ENCODE measurements at regions not wholly inside any gene's neighbourhood (a gene's known extent, or its start where the extent isn't known, plus 50 kb on each side); places are given as distances from the start of the nearest gene placed in this dataset. TPM values are rescaled to one million over a fixed set of nuclear protein-coding genes. Genes with fewer than 3 reads are reported as not detected.

DNA sequence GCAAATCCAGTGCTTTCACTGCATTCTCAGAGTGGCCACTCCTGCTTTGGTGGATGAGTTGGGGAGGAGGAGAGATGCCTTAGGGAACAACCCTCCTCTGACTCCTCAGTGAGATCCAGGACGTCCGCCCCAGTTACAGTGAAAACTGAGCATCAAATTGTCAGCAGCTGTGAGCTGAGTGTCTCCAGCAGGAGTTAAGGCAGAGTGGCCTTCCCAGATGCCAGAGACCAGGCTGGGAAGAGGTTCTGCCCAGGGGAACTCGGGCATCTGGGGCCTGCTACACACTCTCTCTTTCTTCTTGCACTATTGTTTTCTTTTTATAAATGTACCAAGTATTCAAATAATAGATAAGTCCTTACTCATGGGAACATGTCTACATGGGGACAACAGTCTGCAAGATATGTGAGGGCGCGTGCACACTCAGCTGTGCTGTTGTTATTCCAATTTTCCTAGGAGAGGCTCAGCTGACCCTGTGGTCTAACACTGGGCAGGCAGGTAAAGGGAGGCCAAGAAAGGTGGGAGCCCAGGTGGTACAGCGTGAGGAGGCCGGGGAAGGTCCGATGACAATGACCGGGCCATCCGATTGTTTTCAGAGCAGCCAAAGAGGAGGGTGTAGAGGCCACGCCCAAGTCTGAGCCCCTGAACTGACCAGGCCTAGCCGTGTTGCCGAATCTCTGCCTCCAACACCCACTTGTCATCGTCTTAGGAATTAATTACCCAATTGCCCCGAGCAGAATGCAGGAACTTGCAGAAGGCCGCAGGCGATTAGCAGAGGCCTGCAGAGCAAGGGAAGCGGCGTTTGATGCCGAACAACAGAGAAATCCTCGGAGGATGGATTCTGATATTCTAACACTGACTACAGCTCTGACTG is 166.9 kb downstream of the ANAPC1 start:
- intact Hi-C loops (cut with DNase I), result no loop called here

More for the DNA sequence above, 166.9 kb downstream of the ANAPC1 start:
- Histone ChIP-seq H3K4me1 (peaks cover 0 to 15% of the 10 kb centered on the region in 2 donors), H3K4me3 (replicated peaks in 1 of 3) (no peak overlapping the region), H3K27me3 (no peaks in the 10 kb centered on the region), H3K36me3 (no peaks in the 10 kb centered on the region), H3K27ac (no peak overlapping the region), H3K9me3 (no peaks in the 10 kb centered on the region)
- TF ChIP-seq, protein P1, sequence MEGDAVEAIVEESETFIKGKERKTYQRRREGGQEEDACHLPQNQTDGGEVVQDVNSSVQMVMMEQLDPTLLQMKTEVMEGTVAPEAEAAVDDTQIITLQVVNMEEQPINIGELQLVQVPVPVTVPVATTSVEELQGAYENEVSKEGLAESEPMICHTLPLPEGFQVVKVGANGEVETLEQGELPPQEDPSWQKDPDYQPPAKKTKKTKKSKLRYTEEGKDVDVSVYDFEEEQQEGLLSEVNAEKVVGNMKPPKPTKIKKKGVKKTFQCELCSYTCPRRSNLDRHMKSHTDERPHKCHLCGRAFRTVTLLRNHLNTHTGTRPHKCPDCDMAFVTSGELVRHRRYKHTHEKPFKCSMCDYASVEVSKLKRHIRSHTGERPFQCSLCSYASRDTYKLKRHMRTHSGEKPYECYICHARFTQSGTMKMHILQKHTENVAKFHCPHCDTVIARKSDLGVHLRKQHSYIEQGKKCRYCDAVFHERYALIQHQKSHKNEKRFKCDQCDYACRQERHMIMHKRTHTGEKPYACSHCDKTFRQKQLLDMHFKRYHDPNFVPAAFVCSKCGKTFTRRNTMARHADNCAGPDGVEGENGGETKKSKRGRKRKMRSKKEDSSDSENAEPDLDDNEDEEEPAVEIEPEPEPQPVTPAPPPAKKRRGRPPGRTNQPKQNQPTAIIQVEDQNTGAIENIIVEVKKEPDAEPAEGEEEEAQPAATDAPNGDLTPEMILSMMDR (IDR thresholded peaks at IDR 0.05), result no peak
- no peak for TF ChIP-seq POLR2A (IDR thresholded peaks at IDR 0.05)
- no peak for DNase-seq
- 92 to 94% methylated on average over 21 of the region's 21 CpGs for WGBS, 2 donors

Small RNAs in the stretch of these regions (microRNA-seq; reads per million reads assigned to microRNA genes)
- gene MIR4435-2, result not detected

Small RNAs in the stretch of these regions (small RNA-seq; reads per million reads assigned to genes)
- not detected for gene MIR4435-2

Measured in thyroid gland (tissue), 4 donors.